ENCODE measurements at regions not wholly inside any gene's neighbourhood (a gene's known extent, or its start where the extent isn't known, plus 50 kb on each side); places are given as distances from the start of the nearest gene placed in this dataset.

DNA sequence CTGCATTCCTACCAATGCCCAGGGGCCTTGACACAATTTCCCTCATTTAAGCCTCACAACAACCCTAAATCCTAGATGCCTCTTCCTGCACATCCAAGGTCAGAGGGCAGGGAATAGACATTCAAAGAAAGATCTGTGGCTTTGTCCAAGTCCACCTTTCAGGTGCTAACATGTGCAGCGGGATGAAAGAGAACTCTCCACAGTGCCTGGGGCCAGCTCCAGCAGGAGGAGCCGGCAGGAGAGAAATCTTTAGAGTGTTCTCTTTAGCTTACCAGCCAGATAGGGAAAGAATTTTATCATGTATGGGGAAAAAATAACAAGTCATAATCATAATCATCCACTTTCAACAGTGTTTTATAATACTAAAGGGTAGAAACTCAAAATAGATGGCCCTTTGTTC lies 319.7 kb downstream of the MATN1 start:
- no peak for DNase-seq (ENCODE audit: low read depth)
- POLR2A ChIA-PET, result no interaction called here
- Histone ChIP-seq H3K36me3 (ENCODE audit: control insufficient read depth, insufficient read depth, low read length) (no peaks in the 10 kb centered on the region), H3K27me3 (ENCODE audit: control insufficient read depth, insufficient read depth, low read length) (peaks cover 4% of the 10 kb centered on the region), H3K4me3 (ENCODE audit: low read depth, low read length) (no peak overlapping the region)
- CTCF ChIA-PET, result interaction anchor here (1.0 to 1.5 kb wide), 2 partner anchors 18 to 22 kb away, joined by 3 read pairs; no protein-coding TSS in a partner anchor
- TF ChIP-seq, protein P1, sequence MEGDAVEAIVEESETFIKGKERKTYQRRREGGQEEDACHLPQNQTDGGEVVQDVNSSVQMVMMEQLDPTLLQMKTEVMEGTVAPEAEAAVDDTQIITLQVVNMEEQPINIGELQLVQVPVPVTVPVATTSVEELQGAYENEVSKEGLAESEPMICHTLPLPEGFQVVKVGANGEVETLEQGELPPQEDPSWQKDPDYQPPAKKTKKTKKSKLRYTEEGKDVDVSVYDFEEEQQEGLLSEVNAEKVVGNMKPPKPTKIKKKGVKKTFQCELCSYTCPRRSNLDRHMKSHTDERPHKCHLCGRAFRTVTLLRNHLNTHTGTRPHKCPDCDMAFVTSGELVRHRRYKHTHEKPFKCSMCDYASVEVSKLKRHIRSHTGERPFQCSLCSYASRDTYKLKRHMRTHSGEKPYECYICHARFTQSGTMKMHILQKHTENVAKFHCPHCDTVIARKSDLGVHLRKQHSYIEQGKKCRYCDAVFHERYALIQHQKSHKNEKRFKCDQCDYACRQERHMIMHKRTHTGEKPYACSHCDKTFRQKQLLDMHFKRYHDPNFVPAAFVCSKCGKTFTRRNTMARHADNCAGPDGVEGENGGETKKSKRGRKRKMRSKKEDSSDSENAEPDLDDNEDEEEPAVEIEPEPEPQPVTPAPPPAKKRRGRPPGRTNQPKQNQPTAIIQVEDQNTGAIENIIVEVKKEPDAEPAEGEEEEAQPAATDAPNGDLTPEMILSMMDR (IDR thresholded peaks at IDR 0.05; ENCODE audit: insufficient read depth, low read depth, low read length), result no peak

DNA sequence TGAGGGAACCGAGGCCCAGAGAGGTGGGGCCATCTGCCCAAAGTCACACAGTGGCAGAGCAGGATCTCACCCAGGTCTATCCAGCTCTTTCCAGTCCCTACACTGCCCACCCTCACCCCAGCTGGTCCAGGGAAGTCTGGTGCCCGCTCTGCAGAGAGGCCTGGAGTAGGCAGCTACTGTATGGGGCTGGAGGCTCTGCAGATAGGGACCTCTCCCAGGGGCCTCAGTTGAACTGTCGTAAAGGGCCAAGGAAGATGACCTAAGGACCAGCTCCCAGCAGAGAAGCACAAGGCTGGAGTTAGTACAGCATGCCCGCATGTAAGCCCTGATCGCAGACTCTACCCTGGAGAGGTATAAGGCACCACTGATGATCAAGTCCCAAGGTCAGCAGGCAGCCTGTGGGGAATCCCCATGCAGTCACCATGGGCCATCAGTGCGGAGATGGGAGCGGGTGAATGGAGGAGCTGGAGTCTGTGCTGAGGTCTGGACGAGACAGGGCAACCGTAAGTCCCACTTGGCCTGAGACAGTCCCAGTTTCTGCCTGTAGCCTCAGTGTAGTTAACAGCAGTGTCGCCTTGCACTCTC lies 320.2 kb downstream of the MATN1 start:
- CTCF ChIA-PET, result interaction anchor here (1.5 kb wide), 1 partner anchor 19 kb away, joined by 3 read pairs; no protein-coding TSS in a partner anchor
- no peak for DNase-seq (ENCODE audit: low read depth)
- H3K36me3 ChIP-seq (ENCODE audit: control insufficient read depth, insufficient read depth, low read length), result no peaks in the 10 kb centered on the region
- POLR2A ChIA-PET, result no interaction called here
- peaks cover 4% of the 10 kb centered on the region for H3K27me3 ChIP-seq (ENCODE audit: control insufficient read depth, insufficient read depth, low read length)
- TF ChIP-seq, protein P1 (IDR thresholded peaks at IDR 0.05; ENCODE audit: insufficient read depth, low read depth, low read length), result no peak
- H3K4me3 ChIP-seq (ENCODE audit: low read depth, low read length), result no peak overlapping the region

DNA sequence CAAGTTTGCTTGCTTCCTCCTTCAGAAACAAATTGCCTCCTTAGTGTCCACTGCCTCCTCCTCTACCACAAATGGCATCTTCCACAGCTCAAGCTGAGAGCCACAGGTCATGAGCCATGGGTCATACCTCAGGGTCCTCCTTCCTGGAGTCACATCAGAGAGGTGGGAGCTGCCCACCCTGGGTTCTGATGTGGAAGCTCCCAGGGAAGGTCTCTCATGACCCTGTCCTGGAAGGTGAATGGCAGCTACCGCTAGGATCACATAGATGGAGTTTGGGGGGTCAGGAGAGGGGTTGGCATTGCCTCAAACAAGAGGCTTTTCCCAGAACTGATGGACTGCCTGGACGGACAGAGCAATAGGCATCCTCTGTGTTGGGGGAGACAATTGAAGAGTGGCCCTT lies 321.4 kb downstream of the MATN1 start:
- ChIA-PET POLR2A (no interaction called here), CTCF (interaction anchor here (0.7 kb wide), 1 partner anchor 211 kb away, joined by 3 read pairs; no protein-coding TSS in a partner anchor)
- DNase-seq (ENCODE audit: low read depth), result no peak
- TF ChIP-seq, protein P1 (IDR thresholded peaks at IDR 0.05; ENCODE audit: insufficient read depth, low read depth, low read length), result no peak
- H3K36me3 ChIP-seq (ENCODE audit: control insufficient read depth, insufficient read depth, low read length), result no peaks in the 10 kb centered on the region
- peaks cover 4% of the 10 kb centered on the region for H3K27me3 ChIP-seq (ENCODE audit: control insufficient read depth, insufficient read depth, low read length)
- no peak overlapping the region for H3K4me3 ChIP-seq (ENCODE audit: low read depth, low read length)

DNA sequence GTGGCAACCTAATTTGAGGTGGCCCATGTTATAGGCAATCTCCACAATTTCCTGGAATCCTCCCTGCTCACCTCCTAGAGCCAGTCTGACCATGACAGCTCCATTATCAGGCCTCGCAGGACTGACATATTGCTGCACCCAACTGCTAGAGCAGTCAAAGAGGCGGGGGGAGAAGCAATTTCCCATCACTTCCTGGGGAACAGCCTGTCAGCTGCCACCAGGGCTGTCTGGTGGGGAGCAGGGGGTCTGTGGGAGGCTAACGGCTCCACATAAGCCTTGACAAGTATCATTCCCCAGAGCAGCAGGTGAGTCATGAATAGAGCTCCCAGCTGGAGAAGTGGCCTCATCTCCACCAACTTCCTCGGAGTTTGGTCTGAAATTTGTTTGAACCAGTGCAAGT lies 322.9 kb downstream of the MATN1 start:
- no peak for DNase-seq (ENCODE audit: low read depth)
- POLR2A ChIA-PET, result no interaction called here
- Histone ChIP-seq H3K4me3 (ENCODE audit: low read depth, low read length) (no peak overlapping the region), H3K27me3 (ENCODE audit: control insufficient read depth, insufficient read depth, low read length) (peaks cover 3% of the 10 kb centered on the region), H3K36me3 (ENCODE audit: control insufficient read depth, insufficient read depth, low read length) (no peaks in the 10 kb centered on the region)
- TF ChIP-seq, protein P1 (IDR thresholded peaks at IDR 0.05; ENCODE audit: insufficient read depth, low read depth, low read length), result no peak
- CTCF ChIA-PET, result interaction anchor here (2.1 kb wide), 1 partner anchor 20 kb away, joined by 6 read pairs; no protein-coding TSS in a partner anchor

DNA sequence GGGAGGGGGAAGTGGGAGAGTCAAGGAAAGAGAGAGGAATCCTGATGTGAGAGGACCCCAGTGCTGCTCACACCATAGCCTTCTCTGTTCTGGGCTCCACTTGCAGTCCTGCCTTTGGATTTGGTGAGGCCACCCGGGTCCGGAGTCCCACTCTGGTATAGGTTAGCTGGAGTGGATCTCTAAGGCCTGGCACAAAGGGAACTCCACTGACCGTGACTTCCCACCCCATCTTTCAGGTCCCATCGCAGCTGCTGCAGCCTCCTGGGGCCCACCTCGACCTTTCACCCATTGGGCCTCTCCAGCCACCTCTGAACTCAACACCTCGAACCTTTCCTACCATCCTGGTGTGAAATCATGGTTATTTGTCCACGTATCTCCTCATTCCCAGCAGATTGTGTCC lies 324.4 kb downstream of the MATN1 start:
- TF ChIP-seq, protein P1 (IDR thresholded peaks at IDR 0.05; ENCODE audit: insufficient read depth, low read depth, low read length), result no peak
- H3K27me3 ChIP-seq (ENCODE audit: control insufficient read depth, insufficient read depth, low read length), result peaks cover 3% of the 10 kb centered on the region
- POLR2A ChIA-PET, result no interaction called here
- CTCF ChIA-PET, result interaction anchor here (2.1 kb wide), 1 partner anchor 19 kb away, joined by 6 read pairs; no protein-coding TSS in a partner anchor
- H3K4me3 ChIP-seq (ENCODE audit: low read depth, low read length), result no peak overlapping the region
- H3K36me3 ChIP-seq (ENCODE audit: control insufficient read depth, insufficient read depth, low read length), result no peaks in the 10 kb centered on the region
- DNase-seq (ENCODE audit: low read depth), result no peak

Measured in BJ (cell line).